ENCODE measurements at regions not wholly inside any gene's neighbourhood (a gene's known extent, or its start where the extent isn't known, plus 50 kb on each side); places are given as distances from the start of the nearest gene placed in this dataset.
A peak's percentile ranks its signal among the peaks of the same experiment; 100 is the strongest.

DNA sequence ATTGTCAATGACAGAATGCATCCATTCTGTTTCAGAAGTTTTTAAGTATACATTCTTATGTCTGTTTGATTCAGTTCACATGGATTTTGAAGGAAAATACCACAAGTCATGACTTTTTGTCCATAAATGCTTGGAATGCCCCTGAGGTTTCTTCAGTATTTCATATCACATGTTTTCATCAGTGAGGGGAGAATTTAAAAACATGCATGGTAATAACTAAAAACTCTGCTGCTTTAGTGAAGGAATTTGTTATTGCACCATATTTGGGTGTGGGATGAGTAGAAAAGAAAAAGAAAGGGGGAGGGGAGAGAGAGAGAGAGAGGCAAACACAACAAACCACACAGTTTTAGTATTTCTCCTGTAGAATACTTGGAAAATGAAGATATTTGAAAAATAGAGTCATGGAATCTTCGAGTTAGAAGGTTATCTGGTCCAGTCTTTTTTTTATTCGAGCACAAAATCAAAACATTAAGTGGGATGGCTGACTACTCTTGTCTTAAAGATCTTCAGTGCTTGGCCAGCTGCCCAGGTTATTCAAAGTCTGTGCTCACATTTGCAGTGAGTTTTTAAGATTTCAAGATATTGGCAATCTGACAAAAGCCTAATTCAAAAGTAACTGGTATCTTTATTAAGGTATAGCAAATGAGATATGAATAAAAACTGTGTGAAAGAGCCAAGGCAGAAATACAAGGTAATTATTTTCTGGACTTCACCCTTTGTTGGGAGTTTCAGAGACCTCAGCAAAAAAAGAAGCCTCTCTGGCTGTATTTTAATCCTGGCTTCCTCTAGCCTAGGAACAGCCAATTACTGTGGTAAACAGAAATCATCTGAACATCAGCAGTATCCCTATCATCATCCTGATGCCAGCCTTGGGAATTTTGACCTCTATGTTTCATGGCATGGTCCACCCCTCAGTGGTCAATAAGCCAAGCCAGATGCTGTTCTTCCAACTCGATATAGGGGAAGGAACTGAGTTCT lies 687.9 kb upstream of the CITED2 start:
- no peaks in the 10 kb centered on the region for H3K9me3 ChIP-seq (ENCODE audit: low read length)
- H3K9ac ChIP-seq (ENCODE audit: low read length): no peak overlapping the region
- no peak overlapping the region for H3K4me2 ChIP-seq (ENCODE audit: low read depth, low read length, poor library complexity, severe bottlenecking)

DNA sequence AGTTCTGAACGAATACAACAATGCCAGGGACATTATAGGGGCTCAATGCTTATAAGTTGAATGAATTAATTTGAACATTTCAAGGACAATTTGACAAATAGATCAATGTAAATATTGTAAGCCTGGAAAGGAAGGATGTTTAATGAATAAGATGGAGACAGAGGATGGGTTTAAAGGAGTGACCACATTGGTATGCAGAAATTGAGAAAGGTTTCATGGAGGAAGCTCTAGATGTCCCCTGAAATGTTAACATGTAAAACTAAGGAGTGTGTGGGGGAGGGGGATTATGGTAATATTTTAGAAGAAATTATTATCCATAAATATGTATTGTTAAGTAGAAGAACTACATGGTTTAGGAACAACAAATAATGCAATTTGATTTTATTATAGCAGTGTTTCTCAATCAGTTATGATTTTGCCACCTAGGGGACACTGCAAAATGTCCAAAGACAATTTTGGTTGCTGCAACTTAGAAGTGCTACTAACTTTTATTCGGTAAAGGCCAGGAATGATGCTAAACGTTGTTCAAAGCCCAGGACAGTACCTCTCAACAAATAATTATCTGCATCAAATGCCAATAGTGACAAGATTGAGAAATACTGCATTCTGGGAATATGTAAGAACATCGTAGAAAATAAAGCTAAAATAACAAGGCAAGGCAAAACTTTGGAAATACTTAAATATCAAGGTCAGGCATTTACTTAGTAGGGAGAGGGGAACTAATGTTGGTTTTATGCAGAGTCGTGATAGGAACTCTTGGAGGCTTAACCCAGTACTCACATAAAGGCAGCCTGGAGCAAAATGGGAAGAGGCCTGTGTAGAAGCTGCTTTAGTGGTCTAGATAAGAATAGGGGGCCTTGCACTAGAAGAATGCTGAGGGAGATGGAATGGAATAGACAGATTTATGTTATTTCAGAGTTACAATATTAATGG lies 686.9 kb upstream of the CITED2 start:
- Histone ChIP-seq H2AFZ (ENCODE audit: low read length) (no peak overlapping the region), H3K4me1 (ENCODE audit: low read length) (no peaks in the 10 kb centered on the region), H3K9me2 (replicated peaks; ENCODE audit: insufficient read depth, low read length) (no peaks in the 10 kb centered on the region), H4K20me1 (ENCODE audit: insufficient read depth, low read depth, low read length) (no peaks in the 10 kb centered on the region), H3K9ac (ENCODE audit: low read length) (no peak overlapping the region), H3K79me2 (ENCODE audit: low read length) (no peaks in the 10 kb centered on the region), H3K4me3 (ENCODE audit: low read length) (no peak overlapping the region), H3K36me3 (ENCODE audit: insufficient read depth, low read length) (no peaks in the 10 kb centered on the region), H3K27me3 (ENCODE audit: low read length) (no peaks in the 10 kb centered on the region), H3K9me3 (ENCODE audit: low read length) (no peaks in the 10 kb centered on the region), H3K27ac (ENCODE audit: low read length) (no peak overlapping the region), H3K4me2 (ENCODE audit: low read depth, low read length, poor library complexity, severe bottlenecking) (no peak overlapping the region)
- DNase-seq: no peak

More for the DNA sequence above, 687.9 kb upstream of the CITED2 start:
- H3K27me3 ChIP-seq (ENCODE audit: low read length): no peaks in the 10 kb centered on the region
- no peaks in the 10 kb centered on the region for H4K20me1 ChIP-seq (ENCODE audit: insufficient read depth, low read depth, low read length)
- DNase-seq: no peak
- H2AFZ ChIP-seq (ENCODE audit: low read length): no peak overlapping the region
- no peaks in the 10 kb centered on the region for H3K79me2 ChIP-seq (ENCODE audit: low read length)
- H3K4me3 ChIP-seq (ENCODE audit: low read length): no peak overlapping the region
- no peaks in the 10 kb centered on the region for H3K36me3 ChIP-seq (ENCODE audit: insufficient read depth, low read length)
- H3K4me1 ChIP-seq (ENCODE audit: low read length): no peaks in the 10 kb centered on the region
- H3K9me2 ChIP-seq (replicated peaks; ENCODE audit: insufficient read depth, low read length): no peaks in the 10 kb centered on the region
- H3K27ac ChIP-seq (ENCODE audit: low read length): no peak overlapping the region

DNA sequence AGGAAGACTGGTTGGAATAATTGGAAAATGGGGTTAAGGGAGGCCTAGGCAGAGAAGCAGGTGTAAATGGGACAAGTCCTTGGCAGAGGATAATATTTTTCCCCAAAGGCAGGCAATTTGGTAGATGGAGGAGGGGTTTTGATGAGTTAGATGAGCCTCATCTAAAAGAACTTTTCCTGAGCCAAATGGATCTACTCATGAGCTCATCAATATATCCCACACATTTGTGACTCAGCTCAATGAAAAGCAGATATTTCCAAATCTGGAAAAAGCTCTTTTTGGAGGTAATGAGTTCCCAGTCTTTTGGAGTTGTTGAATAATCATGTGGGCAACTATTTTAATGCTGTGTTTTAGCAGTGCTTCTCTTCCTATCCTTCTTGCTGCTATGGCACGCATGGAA lies 685.5 kb upstream of the CITED2 start:
- H3K27me3 ChIP-seq (ENCODE audit: low read length): no peaks in the 10 kb centered on the region
- no peaks in the 10 kb centered on the region for H4K20me1 ChIP-seq (ENCODE audit: insufficient read depth, low read depth, low read length)
- no peaks in the 10 kb centered on the region for H3K4me1 ChIP-seq (ENCODE audit: low read length)
- no peaks in the 10 kb centered on the region for H3K79me2 ChIP-seq (ENCODE audit: low read length)
- no peaks in the 10 kb centered on the region for H3K36me3 ChIP-seq (ENCODE audit: insufficient read depth, low read length)
- H2AFZ ChIP-seq (ENCODE audit: low read length): no peak overlapping the region
- DNase-seq: no peak
- no peak overlapping the region for H3K9ac ChIP-seq (ENCODE audit: low read length)
- H3K4me2 ChIP-seq (ENCODE audit: low read depth, low read length, poor library complexity, severe bottlenecking): no peak overlapping the region
- H3K9me2 ChIP-seq (replicated peaks; ENCODE audit: insufficient read depth, low read length): no peaks in the 10 kb centered on the region
- H3K9me3 ChIP-seq (ENCODE audit: low read length): no peaks in the 10 kb centered on the region
- no peak overlapping the region for H3K27ac ChIP-seq (ENCODE audit: low read length)
- no peak overlapping the region for H3K4me3 ChIP-seq (ENCODE audit: low read length)

- no peaks in the 10 kb centered on the region for H3K9me3 ChIP-seq (ENCODE audit: low read length)
- no peaks in the 10 kb centered on the region for H3K27me3 ChIP-seq (ENCODE audit: low read length)
- no peak for DNase-seq
- H4K20me1 ChIP-seq (ENCODE audit: insufficient read depth, low read depth, low read length): no peaks in the 10 kb centered on the region
- H3K4me2 ChIP-seq (ENCODE audit: low read depth, low read length, poor library complexity, severe bottlenecking): no peak overlapping the region
- H3K9ac ChIP-seq (ENCODE audit: low read length): no peak overlapping the region
- no peaks in the 10 kb centered on the region for H3K4me1 ChIP-seq (ENCODE audit: low read length)
- H3K79me2 ChIP-seq (ENCODE audit: low read length): no peaks in the 10 kb centered on the region
- no peak overlapping the region for H3K4me3 ChIP-seq (ENCODE audit: low read length)
- H2AFZ ChIP-seq (ENCODE audit: low read length): no peak overlapping the region
- no peaks in the 10 kb centered on the region for H3K9me2 ChIP-seq (replicated peaks; ENCODE audit: insufficient read depth, low read length)
- no peak overlapping the region for H3K27ac ChIP-seq (ENCODE audit: low read length)
- no peaks in the 10 kb centered on the region for H3K36me3 ChIP-seq (ENCODE audit: insufficient read depth, low read length)
Observed at GRCh38 chr6:140058863-140059262, 684.4 kb upstream of the CITED2 start.

- no peak overlapping the region for H2AFZ ChIP-seq (ENCODE audit: low read length)
- H3K9ac ChIP-seq (ENCODE audit: low read length): no peak overlapping the region
- H3K27ac ChIP-seq (ENCODE audit: low read length): no peak overlapping the region
Observed at GRCh38 chr6:140052736-140053729, 678.6 kb upstream of the CITED2 start.

GRCh38 chr6:140051521-140052512 lies 677.4 kb upstream of the CITED2 start:
- no peaks in the 10 kb centered on the region for H3K9me2 ChIP-seq (replicated peaks; ENCODE audit: insufficient read depth, low read length)
- no peak overlapping the region for H3K4me3 ChIP-seq (ENCODE audit: low read length)
- H3K36me3 ChIP-seq (ENCODE audit: insufficient read depth, low read length): no peaks in the 10 kb centered on the region
- no peaks in the 10 kb centered on the region for H3K27me3 ChIP-seq (ENCODE audit: low read length)
- H3K27ac ChIP-seq (ENCODE audit: low read length): no peak overlapping the region
- no peaks in the 10 kb centered on the region for H4K20me1 ChIP-seq (ENCODE audit: insufficient read depth, low read depth, low read length)
- H2AFZ ChIP-seq (ENCODE audit: low read length): no peak overlapping the region
- no peak overlapping the region for H3K4me2 ChIP-seq (ENCODE audit: low read depth, low read length, poor library complexity, severe bottlenecking)
- H3K4me1 ChIP-seq (ENCODE audit: low read length): peaks cover 5% of the 10 kb centered on the region; the same call in 1 of the 2 replicates
- H3K9me3 ChIP-seq (ENCODE audit: low read length): no peaks in the 10 kb centered on the region
- H3K9ac ChIP-seq (ENCODE audit: low read length): no peak overlapping the region
- H3K79me2 ChIP-seq (ENCODE audit: low read length): no peaks in the 10 kb centered on the region
- no peak for DNase-seq

More at GRCh38 chr6:140052736-140053729, 678.6 kb upstream of the CITED2 start:
- Histone ChIP-seq H3K9me2 (replicated peaks; ENCODE audit: insufficient read depth, low read length) (no peaks in the 10 kb centered on the region), H3K36me3 (ENCODE audit: insufficient read depth, low read length) (no peaks in the 10 kb centered on the region), H3K79me2 (ENCODE audit: low read length) (no peaks in the 10 kb centered on the region), H3K4me2 (ENCODE audit: low read depth, low read length, poor library complexity, severe bottlenecking) (no peak overlapping the region), H3K9me3 (ENCODE audit: low read length) (no peaks in the 10 kb centered on the region), H3K27me3 (ENCODE audit: low read length) (no peaks in the 10 kb centered on the region), H3K4me3 (ENCODE audit: low read length) (no peak overlapping the region), H3K4me1 (ENCODE audit: low read length) (peaks cover 5% of the 10 kb centered on the region; the same call in 1 of the 2 replicates), H4K20me1 (ENCODE audit: insufficient read depth, low read depth, low read length) (no peaks in the 10 kb centered on the region)
- peak; percentile 67 for DNase-seq

All from Karpas-422 (cell line).